ENCODE measurements at regions not wholly inside any gene's neighbourhood (a gene's known extent, or its start where the extent isn't known, plus 50 kb on each side); places are given as distances from the start of the nearest gene placed in this dataset.
"Not testable (repeated sequence)": the region's sequence is repeated elsewhere in the genome, so short reads cannot be mapped to it uniquely, and the experiment has no call there.

DNA sequence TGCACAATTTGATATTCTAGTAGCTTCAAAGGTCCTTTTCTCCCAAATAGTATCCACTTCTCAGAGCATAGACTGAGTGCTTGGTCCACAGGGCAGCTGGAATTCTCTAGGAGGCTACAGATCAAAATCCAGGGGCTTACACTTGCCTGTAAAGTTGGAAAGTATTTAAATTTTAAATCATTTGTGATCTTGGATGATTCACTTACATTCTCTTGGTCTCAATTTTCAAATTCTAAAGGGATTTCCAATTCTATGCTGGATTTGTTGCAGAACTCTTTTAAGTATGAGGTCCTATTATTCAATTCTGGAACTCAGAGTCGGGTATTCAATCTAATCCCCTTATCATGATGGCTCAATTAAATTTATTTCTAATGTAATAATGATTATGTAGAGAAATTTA, 492.3 kb downstream of the NYAP2 start:
- no peak for DNase-seq

- DNase-seq, result no peak
Measured at GRCh38 chr2:225891013-225891412, 491.5 kb downstream of the NYAP2 start.

GRCh38 chr2:225889452-225889851, 489.9 kb downstream of the NYAP2 start:
- DNase-seq, result no peak

GRCh38 chr2:225867071-225867470, 467.6 kb downstream of the NYAP2 start:
- DNase-seq, result no peak

- DNase-seq, result no peak
Measured at GRCh38 chr2:225865468-225865867, 466.0 kb downstream of the NYAP2 start.

DNA sequence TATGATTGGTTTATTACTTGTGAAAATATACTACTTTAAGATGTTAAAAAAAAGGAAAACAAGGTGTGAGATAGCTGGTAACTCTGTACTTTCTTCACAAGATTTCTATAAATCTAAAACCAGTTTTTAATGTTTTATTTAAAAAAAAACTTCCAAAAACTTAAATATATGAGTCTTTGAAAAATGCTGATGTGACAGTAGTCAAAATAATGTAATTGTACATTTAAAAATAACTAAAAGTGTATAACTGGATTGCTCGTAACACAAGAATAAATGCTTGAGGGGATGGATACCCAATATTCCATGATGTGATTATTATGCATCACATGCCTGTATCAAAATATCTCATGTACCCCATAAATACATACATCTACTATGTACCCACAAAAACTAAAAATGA, 464.9 kb downstream of the NYAP2 start:
- DNase-seq, result no peak

DNA sequence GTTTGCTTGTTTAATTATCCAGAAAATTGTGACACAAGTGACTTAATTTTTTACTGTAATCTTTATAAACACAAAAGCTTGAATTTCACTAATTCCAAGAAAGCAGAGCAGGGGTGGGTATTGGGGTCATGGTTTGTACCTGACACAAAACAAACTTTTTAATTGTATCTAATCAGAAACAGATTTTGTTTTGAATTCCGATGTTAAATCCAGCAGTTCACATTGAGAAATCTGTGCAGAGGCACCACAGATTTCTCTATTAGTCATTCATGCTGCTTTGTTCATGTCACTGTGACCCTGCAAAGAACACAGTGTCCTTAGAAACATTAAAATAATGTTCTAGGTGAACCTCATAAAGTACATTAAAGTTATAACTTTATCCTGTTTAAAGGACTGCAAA, 443.4 kb downstream of the NYAP2 start:
- no peak for DNase-seq

DNA sequence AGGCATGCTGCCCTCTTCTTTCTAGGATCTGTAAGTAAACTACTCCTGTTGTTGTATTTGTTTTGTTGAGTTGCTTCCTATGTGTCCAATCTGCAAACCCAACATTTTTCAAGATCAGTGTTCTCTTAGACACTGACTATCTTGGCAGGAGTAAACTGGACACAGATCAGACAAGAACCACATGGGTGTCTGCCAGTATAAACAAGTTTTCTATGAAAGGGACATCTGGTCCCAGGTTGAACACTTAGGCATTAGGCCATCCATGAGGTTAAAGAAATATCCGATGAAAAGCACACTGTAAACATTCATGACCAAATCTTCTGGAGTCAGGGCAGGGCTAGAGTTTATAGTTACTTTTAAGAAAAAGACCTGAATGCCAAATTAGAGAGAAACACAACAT, 441.8 kb downstream of the NYAP2 start:
- no peak for DNase-seq

GRCh38 chr2:225837328-225837727, 437.8 kb downstream of the NYAP2 start:
- no peak for DNase-seq

DNA sequence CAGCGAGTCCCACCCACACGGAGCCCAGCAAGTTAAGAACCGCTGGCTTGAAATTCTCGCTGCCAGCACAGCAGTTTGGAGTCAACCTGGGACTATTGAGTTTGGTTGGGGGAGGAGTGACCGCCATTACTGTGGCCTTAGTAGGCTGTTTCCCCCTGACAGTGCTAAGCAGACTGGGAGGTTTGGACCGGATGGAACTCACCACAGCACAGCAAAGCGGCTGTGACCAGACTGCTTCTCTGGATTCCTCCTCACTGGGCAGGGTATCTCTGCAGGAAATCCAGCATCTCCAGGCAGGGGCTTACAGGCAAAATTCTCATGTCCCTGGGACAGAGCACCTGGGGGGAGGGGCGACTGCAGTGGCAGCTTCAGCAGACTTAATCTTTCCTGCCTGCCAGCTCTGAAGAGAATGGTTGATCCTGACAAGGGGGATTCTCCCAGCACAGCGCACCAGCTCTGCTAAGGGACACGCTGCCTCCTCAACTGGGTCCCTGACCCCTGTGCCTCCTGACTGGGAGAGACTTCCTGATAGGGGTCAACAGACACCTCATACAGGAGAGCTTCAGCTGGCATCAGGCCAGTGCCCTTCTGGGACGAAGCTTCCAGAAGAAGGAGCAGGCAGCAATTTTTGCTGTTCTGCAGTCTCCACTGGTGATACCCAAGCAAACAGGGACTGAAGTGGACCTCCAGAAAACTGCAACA, 425.4 kb downstream of the NYAP2 start:
- DNase-seq, result no peak

GRCh38 chr2:225821351-225821750, 421.8 kb downstream of the NYAP2 start:
- DNase-seq, result no peak

GRCh38 chr2:225820826-225821225, 421.3 kb downstream of the NYAP2 start:
- no peak for DNase-seq

GRCh38 chr2:225814554-225814953, 415.0 kb downstream of the NYAP2 start:
- DNase-seq, result no peak

DNA sequence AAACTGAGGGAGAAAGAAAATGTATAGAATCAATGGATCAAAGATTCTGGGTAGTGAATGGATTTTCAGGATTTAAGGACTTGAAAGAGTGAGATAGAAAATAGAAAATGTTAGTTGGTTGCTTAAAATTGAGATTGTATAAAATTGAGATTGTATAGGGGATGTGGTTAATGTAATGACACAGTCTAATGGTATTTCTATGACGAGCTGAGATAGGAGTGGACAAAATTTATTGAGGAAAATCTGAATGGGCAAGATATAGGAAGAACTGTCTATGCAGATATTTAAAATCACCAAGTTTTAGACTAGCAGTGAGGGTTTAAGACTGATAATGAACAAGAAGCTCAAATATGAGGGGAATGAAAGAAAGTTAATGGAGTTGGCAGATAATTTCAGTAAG, 406.6 kb downstream of the NYAP2 start:
- DNase-seq, result no peak

GRCh38 chr2:225802076-225802475, 402.6 kb downstream of the NYAP2 start:
- DNase-seq, result not testable (repeated sequence)

GRCh38 chr2:225797394-225797793, 397.9 kb downstream of the NYAP2 start:
- no peak for DNase-seq

DNA sequence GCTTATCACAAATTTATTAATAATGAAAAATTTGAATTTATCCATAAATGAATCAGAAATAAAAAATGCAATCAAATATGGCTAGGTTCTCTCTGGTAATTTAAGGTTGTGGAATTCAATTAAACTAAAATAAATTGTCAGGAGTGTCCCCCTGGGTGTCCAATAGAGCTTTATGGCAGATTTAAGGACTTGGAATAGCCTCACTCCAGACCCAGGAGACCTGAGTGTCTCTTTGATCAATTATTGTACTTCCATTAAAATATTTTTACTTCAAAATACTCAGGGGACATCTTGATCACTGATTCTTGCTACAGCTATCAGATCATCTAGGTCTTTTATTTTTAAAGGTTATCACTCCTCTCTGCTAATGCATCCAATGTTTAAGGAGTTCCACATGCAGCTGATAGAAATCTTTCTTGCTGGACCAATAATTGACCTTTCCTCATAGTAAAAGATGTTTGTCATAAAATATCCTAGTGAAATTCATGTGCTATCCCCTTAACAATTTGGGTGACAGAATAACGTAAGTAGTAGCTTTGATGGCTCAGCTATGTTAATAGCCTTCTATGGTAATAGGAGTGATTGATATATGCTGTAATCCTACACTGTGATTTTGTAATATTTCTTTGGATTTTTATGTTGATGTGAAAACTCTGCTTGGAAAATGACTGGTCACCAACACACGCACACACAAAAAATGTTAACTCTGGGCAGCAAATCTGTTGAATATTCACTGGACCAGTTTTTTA, 395.3 kb downstream of the NYAP2 start:
- no peak for DNase-seq

GRCh38 chr2:225793736-225794550, 394.4 kb downstream of the NYAP2 start:
- DNase-seq, result no peak

DNA sequence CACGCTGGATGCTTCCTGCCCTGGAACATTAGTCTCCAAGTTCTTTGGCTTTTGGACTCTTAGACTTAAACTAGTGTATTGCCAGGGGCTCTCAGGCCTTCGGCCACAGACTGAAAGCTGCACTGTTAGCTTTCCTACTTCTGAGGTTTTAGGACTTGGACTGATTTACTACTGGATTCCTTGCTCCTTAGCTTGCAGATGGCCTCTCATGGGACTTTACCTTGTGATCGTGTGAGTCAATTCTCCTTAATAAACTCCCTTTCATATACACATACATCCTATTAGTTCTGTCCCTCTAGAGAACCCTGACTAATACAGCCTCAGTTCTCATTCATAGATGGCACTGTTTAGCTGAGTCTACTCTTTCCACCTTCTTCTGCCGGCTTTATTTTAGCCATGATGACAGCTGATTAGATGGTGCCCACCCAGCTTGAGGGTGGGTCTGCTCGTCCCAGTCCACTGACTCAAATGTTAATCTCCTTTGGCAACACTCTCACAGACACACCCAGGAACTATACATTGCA, 389.1 kb downstream of the NYAP2 start:
- no peak for DNase-seq

GRCh38 chr2:225787497-225787896, 388.0 kb downstream of the NYAP2 start:
- no peak for DNase-seq

GRCh38 chr2:225781991-225782390, 382.5 kb downstream of the NYAP2 start:
- DNase-seq, result no peak

GRCh38 chr2:225781145-225781544, 381.6 kb downstream of the NYAP2 start:
- DNase-seq, result no peak

- DNase-seq, result no peak
Measured at GRCh38 chr2:225779829-225780228, 380.3 kb downstream of the NYAP2 start.

GRCh38 chr2:225773148-225773547, 373.6 kb downstream of the NYAP2 start:
- no peak for DNase-seq

All from activated T-cell treated with anti-CD3 and anti-CD28 coated beads for 4 hours (primary cell).